ENCODE measurements at regions not wholly inside any gene's neighbourhood (a gene's known extent, or its start where the extent isn't known, plus 50 kb on each side); places are given as distances from the start of the nearest gene placed in this dataset.

DNA sequence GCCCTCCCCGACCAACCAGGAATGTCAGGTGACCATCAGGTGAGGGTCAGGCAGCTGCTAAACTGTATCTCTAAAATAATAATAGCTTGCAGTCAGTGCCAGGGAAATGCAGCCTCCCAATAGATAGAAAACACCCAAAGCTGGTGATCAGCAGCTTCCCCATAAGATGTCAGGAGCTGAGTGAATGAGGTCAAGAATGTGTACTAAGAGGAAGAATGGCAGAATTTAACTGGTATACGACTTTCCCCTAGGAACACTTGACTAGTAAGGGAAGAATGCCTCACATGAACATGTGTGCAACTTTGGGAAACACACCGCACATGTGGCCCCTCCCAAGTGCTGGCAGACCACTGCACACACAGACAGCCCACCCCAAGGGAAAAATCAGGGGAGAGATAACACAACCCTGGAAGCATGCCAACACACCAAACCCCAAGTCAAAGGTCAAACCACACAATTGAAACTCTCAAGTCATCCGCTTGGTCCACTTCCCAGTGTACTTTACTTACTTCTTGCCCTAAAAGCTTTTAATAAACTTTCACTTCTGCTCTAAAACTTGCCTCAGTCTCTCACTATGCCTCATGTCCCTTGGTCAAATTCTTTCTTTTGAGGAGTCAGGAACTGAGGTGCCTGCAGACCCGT lies 806.5 kb downstream of the OTOL1 start:
- no peak for TF ChIP-seq NFYB (CRISPR knock-in tag; IDR thresholded peaks at IDR 0.05)
- TF ChIP-seq, protein P1, sequence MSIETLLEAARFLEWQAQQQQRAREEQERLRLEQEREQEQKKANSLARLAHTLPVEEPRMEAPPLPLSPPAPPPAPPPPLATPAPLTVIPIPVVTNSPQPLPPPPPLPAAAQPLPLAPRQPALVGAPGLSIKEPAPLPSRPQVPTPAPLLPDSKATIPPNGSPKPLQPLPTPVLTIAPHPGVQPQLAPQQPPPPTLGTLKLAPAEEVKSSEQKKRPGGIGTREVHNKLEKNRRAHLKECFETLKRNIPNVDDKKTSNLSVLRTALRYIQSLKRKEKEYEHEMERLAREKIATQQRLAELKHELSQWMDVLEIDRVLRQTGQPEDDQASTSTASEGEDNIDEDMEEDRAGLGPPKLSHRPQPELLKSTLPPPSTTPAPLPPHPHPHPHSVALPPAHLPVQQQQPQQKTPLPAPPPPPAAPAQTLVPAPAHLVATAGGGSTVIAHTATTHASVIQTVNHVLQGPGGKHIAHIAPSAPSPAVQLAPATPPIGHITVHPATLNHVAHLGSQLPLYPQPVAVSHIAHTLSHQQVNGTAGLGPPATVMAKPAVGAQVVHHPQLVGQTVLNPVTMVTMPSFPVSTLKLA (IDR thresholded peaks at IDR 0.05), result no peak

Measured in HepG2 (cell line).